Parathyroid adenoma (tissue), 2 donors: ENCODE measurements at regions not wholly inside any gene's neighbourhood (a gene's known extent, or its start where the extent isn't known, plus 50 kb on each side); places are given as distances from the start of the nearest gene placed in this dataset.

ENCODE experiments used
- H2AFZ ChIP-seq: fragments of 300-600 bp; sonication (generic); one replicate; pipeline ENCODE4 v1.7.0; 2017; ENCODE audit warnings: antibody characterized with exemption, mild to moderate bottlenecking
- H3K27ac ChIP-seq: fragments of 300-600 bp; sonication (generic); one replicate; pipeline ENCODE4 v1.7.0; 2017
- H3K27me3 ChIP-seq: fragments of 300-600 bp; sonication (generic); one replicate; pipeline ENCODE4 v1.7.0; 2017; ENCODE audit warnings: low read length; ENCODE audit not compliant: control insufficient read depth, insufficient read depth
- H3K36me3 ChIP-seq: fragments of 300-600 bp; sonication (generic); one replicate; pipeline ENCODE4 v1.7.0; 2017; ENCODE audit warnings: low read length; ENCODE audit not compliant: control insufficient read depth, insufficient read depth
- H3K4me1 ChIP-seq: fragments of 300-600 bp; sonication (generic); one replicate; pipeline ENCODE4 v1.7.0; 2017; ENCODE audit warnings: control low read depth
- H3K4me2 ChIP-seq: fragments of 300-600 bp; sonication (generic); one replicate; pipeline ENCODE4 v1.7.0; 2017; ENCODE audit warnings: low read length
- H3K4me3 ChIP-seq: fragments of 300-600 bp; sonication (generic); one replicate; pipeline ENCODE4 v1.7.0; 2017; ENCODE audit warnings: low read depth, low read length
- H3K79me2 ChIP-seq: fragments of 300-600 bp; sonication (generic); one replicate; pipeline ENCODE4 v1.7.0; 2017; ENCODE audit warnings: control low read depth
- H3K9ac ChIP-seq: fragments of 300-600 bp; sonication (generic); one replicate; pipeline ENCODE4 v1.7.0; 2017; ENCODE audit warnings: mild to moderate bottlenecking
- H3K9me3 ChIP-seq: fragments of 300-600 bp; sonication (generic); one replicate; pipeline ENCODE4 v1.7.0; 2017; ENCODE audit warnings: low read length; ENCODE audit not compliant: control insufficient read depth
- TF ChIP-seq, protein P1 (sequence below): fragments of 300-600 bp; sonication (generic); IDR thresholded peaks from one replicate; pipeline ENCODE4 v1.7.0; 2017; ENCODE audit warnings: antibody characterized with exemption, mild to moderate bottlenecking
- donor health status: primary hyperparathyroidism.

DNA sequence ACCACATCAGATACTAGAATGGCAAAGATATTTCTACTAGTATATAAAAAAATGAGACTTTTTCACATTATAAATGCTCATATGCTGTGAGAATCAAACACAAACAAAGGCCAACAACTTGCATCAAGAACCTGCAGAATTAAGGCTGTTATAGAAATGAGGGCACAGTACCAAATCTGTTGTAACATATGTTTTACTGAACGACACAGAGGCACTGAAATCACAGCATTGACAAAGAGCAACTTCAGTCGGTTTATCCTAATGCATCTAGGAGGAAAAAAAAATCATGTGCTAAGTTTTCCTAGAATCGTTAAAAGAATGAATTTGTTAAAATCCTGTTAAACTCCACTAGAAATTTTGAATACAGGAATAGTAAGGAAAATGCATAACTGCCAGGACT is 617.4 kb upstream of the NETO1 start:
- Histone ChIP-seq H3K4me1 (no peaks in the 10 kb centered on the region), H3K9ac (no peak overlapping the region), H3K27me3 (no peaks in the 10 kb centered on the region), H3K36me3 (no peaks in the 10 kb centered on the region), H2AFZ (no peak overlapping the region), H3K9me3 (no peaks in the 10 kb centered on the region), H3K27ac (no peak overlapping the region), H3K4me3 (no peak overlapping the region), H3K79me2 (no peaks in the 10 kb centered on the region), H3K4me2 (no peak overlapping the region)
- TF ChIP-seq, protein P1, sequence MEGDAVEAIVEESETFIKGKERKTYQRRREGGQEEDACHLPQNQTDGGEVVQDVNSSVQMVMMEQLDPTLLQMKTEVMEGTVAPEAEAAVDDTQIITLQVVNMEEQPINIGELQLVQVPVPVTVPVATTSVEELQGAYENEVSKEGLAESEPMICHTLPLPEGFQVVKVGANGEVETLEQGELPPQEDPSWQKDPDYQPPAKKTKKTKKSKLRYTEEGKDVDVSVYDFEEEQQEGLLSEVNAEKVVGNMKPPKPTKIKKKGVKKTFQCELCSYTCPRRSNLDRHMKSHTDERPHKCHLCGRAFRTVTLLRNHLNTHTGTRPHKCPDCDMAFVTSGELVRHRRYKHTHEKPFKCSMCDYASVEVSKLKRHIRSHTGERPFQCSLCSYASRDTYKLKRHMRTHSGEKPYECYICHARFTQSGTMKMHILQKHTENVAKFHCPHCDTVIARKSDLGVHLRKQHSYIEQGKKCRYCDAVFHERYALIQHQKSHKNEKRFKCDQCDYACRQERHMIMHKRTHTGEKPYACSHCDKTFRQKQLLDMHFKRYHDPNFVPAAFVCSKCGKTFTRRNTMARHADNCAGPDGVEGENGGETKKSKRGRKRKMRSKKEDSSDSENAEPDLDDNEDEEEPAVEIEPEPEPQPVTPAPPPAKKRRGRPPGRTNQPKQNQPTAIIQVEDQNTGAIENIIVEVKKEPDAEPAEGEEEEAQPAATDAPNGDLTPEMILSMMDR = no peak

DNA sequence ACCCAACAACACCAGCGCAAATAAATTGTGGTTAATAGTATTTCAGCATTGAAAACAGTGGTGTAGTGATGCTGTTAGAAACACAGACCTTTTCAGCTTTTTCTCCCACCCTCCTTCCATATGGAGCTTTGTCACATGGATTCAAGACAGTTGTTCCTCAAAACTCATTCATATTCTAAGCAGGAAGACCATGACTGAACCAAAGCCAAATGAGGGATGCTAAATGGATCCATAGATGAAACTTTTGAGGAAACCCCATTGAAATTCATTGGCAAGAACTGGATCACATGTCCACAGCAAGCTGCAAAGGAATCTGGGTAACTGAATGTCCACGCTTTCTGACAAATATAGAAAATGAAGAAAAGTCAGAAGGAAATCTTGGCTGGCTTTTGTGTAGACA is 615.1 kb upstream of the NETO1 start:
- H3K4me3 ChIP-seq = no peak overlapping the region
- H3K79me2 ChIP-seq = no peaks in the 10 kb centered on the region
- no peaks in the 10 kb centered on the region for H3K36me3 ChIP-seq
- no peak overlapping the region for H3K4me2 ChIP-seq
- no peak overlapping the region for H3K27ac ChIP-seq
- H2AFZ ChIP-seq = no peak overlapping the region
- H3K4me1 ChIP-seq = no peaks in the 10 kb centered on the region
- TF ChIP-seq, protein P1 = no peak
- no peaks in the 10 kb centered on the region for H3K27me3 ChIP-seq
- H3K9me3 ChIP-seq = no peaks in the 10 kb centered on the region
- no peak overlapping the region for H3K9ac ChIP-seq

DNA sequence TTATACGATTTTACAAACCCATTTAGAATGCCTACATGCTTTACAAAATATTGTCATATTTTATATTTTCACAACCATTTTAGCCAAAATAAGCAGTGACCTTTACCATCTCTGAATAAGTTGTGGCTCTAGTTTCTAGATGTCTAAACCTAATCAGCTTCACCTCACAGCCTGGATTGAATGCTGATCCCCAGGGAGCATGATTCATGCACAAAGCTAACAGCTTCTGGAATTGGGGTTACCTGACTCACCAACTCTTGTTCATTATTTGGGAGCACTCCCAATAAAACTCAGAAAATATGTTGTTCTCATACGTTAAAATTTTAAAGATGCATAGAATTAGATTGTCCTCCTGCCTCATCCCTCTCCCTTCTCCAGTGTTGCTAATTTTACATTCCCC is 611.7 kb upstream of the NETO1 start:
- Histone ChIP-seq H3K27ac (no peak overlapping the region), H3K79me2 (no peaks in the 10 kb centered on the region), H3K4me1 (no peaks in the 10 kb centered on the region), H3K9me3 (no peaks in the 10 kb centered on the region), H2AFZ (no peak overlapping the region), H3K9ac (no peak overlapping the region), H3K36me3 (no peaks in the 10 kb centered on the region), H3K4me3 (no peak overlapping the region), H3K4me2 (no peak overlapping the region), H3K27me3 (no peaks in the 10 kb centered on the region)
- TF ChIP-seq, protein P1 = no peak

DNA sequence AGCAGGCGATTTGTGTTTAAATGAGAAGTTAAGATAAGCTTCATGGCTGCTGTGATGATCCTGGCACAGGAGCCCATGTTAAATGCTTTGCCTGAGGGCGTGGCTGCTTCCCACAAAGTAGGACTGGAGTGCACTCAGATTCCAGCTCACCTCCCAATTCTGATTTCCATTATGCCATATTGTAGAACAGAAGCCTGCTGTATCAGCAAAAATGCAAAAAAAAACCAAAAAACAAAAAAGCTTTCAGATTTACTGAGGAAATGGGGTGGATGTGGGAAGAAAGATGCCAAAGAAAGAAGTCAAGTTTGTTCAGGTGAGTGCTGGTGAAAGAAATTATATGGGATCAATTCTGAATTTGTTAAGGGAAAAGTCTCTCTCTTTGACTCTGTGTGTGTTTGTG is 610.4 kb upstream of the NETO1 start:
- no peak overlapping the region for H3K4me3 ChIP-seq
- H3K27ac ChIP-seq = no peak overlapping the region
- H2AFZ ChIP-seq = no peak overlapping the region
- no peak overlapping the region for H3K9ac ChIP-seq
- H3K27me3 ChIP-seq = no peaks in the 10 kb centered on the region
- H3K4me1 ChIP-seq = no peaks in the 10 kb centered on the region
- H3K9me3 ChIP-seq = no peaks in the 10 kb centered on the region
- TF ChIP-seq, protein P1 = no peak
- H3K36me3 ChIP-seq = no peaks in the 10 kb centered on the region
- H3K79me2 ChIP-seq = no peaks in the 10 kb centered on the region
- H3K4me2 ChIP-seq = no peak overlapping the region

DNA sequence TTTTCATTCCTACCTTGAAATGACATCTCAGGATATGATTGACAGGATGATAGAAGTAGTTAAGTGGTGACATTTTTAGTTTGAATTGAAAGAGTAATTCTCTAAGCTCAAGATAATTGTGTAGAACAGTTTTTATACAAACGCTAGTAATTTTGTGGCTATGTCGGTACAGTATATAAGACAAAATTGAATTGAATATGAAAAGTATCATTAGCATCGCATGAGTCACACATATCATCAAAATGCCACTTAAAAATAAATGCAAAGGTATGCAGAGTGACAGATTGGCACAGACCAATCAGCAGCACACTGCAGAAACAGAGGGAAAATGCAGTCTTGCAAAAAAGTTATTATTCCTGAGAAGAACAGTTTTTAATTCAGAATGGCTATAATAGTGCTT is 608.2 kb upstream of the NETO1 start:
- H3K4me1 ChIP-seq = no peaks in the 10 kb centered on the region
- H3K4me3 ChIP-seq = no peak overlapping the region
- H3K9me3 ChIP-seq = no peaks in the 10 kb centered on the region
- H3K4me2 ChIP-seq = no peak overlapping the region
- H2AFZ ChIP-seq = no peak overlapping the region
- no peak overlapping the region for H3K9ac ChIP-seq
- TF ChIP-seq, protein P1 = no peak
- H3K27me3 ChIP-seq = no peaks in the 10 kb centered on the region
- H3K27ac ChIP-seq = no peak overlapping the region
- no peaks in the 10 kb centered on the region for H3K79me2 ChIP-seq
- H3K36me3 ChIP-seq = no peaks in the 10 kb centered on the region
